Ectodermal cell (in vitro differentiated cells): ENCODE measurements at regions not wholly inside any gene's neighbourhood (a gene's known extent, or its start where the extent isn't known, plus 50 kb on each side); places are given as distances from the start of the nearest gene placed in this dataset.

Experiments used
- H3K27ac ChIP-seq: 2 replicates; pipeline ENCODE4 v1.7.0; 2013; ENCODE audit warnings: mild to moderate bottlenecking, low read depth, low read length; ENCODE audit not compliant: insufficient read depth, poor library complexity, severe bottlenecking
- H3K27me3 ChIP-seq: 2 replicates; pipeline ENCODE4 v1.7.0; 2013; ENCODE audit warnings: mild to moderate bottlenecking, low read length; ENCODE audit not compliant: insufficient read depth, control insufficient read depth, poor library complexity, severe bottlenecking
- H3K36me3 ChIP-seq: one replicate; pipeline ENCODE4 v1.7.0; 2013; ENCODE audit warnings: low read length; ENCODE audit not compliant: control insufficient read depth, insufficient read depth
- H3K4me1 ChIP-seq: one replicate; pipeline ENCODE4 v1.7.0; 2013; ENCODE audit warnings: low read length; ENCODE audit not compliant: control insufficient read depth, insufficient read depth
- H3K4me3 ChIP-seq: 2 replicates; pipeline ENCODE4 v1.7.0; 2013; ENCODE audit warnings: low read depth, low read length, control low read depth; ENCODE audit not compliant: insufficient read depth
- H3K9me3 ChIP-seq: 2 replicates; pipeline ENCODE4 v1.7.0; 2013; ENCODE audit warnings: mild to moderate bottlenecking, low read length, moderate library complexity; ENCODE audit not compliant: control insufficient read depth
- WGBS, 2 experiments: methylation state at CpG; one replicate each; pipeline ENCODE4 v1.1.7; 2013; ENCODE audit warnings: missing lambda C conversion rate in 2 of 2; 5-methylcytosine and 5-hydroxymethylcytosine counted together

GRCh38 chr4:188818300-188818699, 679.1 kb downstream of the TRIML1 start:
- Histone ChIP-seq H3K4me3 (no peak overlapping the region), H3K27me3 (no peaks in the 10 kb centered on the region), H3K36me3 (no peaks in the 10 kb centered on the region), H3K4me1 (no peaks in the 10 kb centered on the region), H3K27ac (no peak overlapping the region), H3K9me3 (no peaks in the 10 kb centered on the region)
- WGBS, 2 experiments: 94 to 98% methylated on average over 6 of the region's 6 CpGs

GRCh38 chr4:188819233-188819632, 680.0 kb downstream of the TRIML1 start:
- WGBS, 2 experiments: 93 to 96% methylated on average over 1 of the region's 2 CpGs
- no peaks in the 10 kb centered on the region for H3K27me3 ChIP-seq
- H3K4me3 ChIP-seq: no peak overlapping the region
- H3K4me1 ChIP-seq: no peaks in the 10 kb centered on the region
- no peaks in the 10 kb centered on the region for H3K9me3 ChIP-seq
- H3K36me3 ChIP-seq: no peaks in the 10 kb centered on the region
- H3K27ac ChIP-seq: no peak overlapping the region

GRCh38 chr4:188821500-188821899, 682.3 kb downstream of the TRIML1 start:
- H3K9me3 ChIP-seq: no peaks in the 10 kb centered on the region
- no peaks in the 10 kb centered on the region for H3K36me3 ChIP-seq
- no peaks in the 10 kb centered on the region for H3K4me1 ChIP-seq
- H3K4me3 ChIP-seq: no peak overlapping the region
- H3K27me3 ChIP-seq: no peaks in the 10 kb centered on the region
- WGBS, 2 experiments: 93 to 95% methylated on average over 8 of the region's 8 CpGs
- no peak overlapping the region for H3K27ac ChIP-seq

GRCh38 chr4:188822698-188823097, 683.5 kb downstream of the TRIML1 start:
- Histone ChIP-seq H3K4me1 (no peaks in the 10 kb centered on the region), H3K4me3 (no peak overlapping the region), H3K9me3 (no peaks in the 10 kb centered on the region), H3K36me3 (no peaks in the 10 kb centered on the region), H3K27ac (no peak overlapping the region), H3K27me3 (no peaks in the 10 kb centered on the region)
- WGBS, 2 experiments: 68 to 83% methylated on average over 2 of the region's 2 CpGs

- no peaks in the 10 kb centered on the region for H3K27me3 ChIP-seq
- WGBS, 2 experiments: 92 to 96% methylated on average over 17 of the region's 17 CpGs
Observed at GRCh38 chr4:188824553-188824952, 685.3 kb downstream of the TRIML1 start.

GRCh38 chr4:188826393-188826792, 687.2 kb downstream of the TRIML1 start:
- no peaks in the 10 kb centered on the region for H3K36me3 ChIP-seq
- H3K27ac ChIP-seq: no peak overlapping the region
- no peaks in the 10 kb centered on the region for H3K4me1 ChIP-seq
- no peaks in the 10 kb centered on the region for H3K9me3 ChIP-seq
- no peaks in the 10 kb centered on the region for H3K27me3 ChIP-seq
- H3K4me3 ChIP-seq: no peak overlapping the region

More at GRCh38 chr4:188824553-188824952, 685.3 kb downstream of the TRIML1 start:
- H3K36me3 ChIP-seq: no peaks in the 10 kb centered on the region
- H3K27ac ChIP-seq: no peak overlapping the region
- H3K4me3 ChIP-seq: no peak overlapping the region
- H3K4me1 ChIP-seq: no peaks in the 10 kb centered on the region
- no peaks in the 10 kb centered on the region for H3K9me3 ChIP-seq

GRCh38 chr4:188839704-188840103, 700.5 kb downstream of the TRIML1 start:
- Histone ChIP-seq H3K4me1 (no peaks in the 10 kb centered on the region), H3K36me3 (no peaks in the 10 kb centered on the region), H3K9me3 (no peaks in the 10 kb centered on the region), H3K4me3 (no peak overlapping the region), H3K27me3 (no peaks in the 10 kb centered on the region), H3K27ac (no peak overlapping the region)
- WGBS, 2 experiments: 92 to 100% methylated on average over 1 of the region's 1 CpG

GRCh38 chr4:188841523-188841922, 702.3 kb downstream of the TRIML1 start:
- H3K9me3 ChIP-seq: no peaks in the 10 kb centered on the region
- no peaks in the 10 kb centered on the region for H3K27me3 ChIP-seq
- no peaks in the 10 kb centered on the region for H3K4me1 ChIP-seq
- no peaks in the 10 kb centered on the region for H3K36me3 ChIP-seq
- H3K4me3 ChIP-seq: no peak overlapping the region
- WGBS, 2 experiments: 95 to 97% methylated on average over 11 of the region's 11 CpGs
- no peak overlapping the region for H3K27ac ChIP-seq

GRCh38 chr4:188854436-188854835, 715.2 kb downstream of the TRIML1 start:
- peaks cover 4% of the 10 kb centered on the region for H3K9me3 ChIP-seq
- no peak overlapping the region for H3K27ac ChIP-seq
- H3K4me3 ChIP-seq: no peak overlapping the region
- H3K27me3 ChIP-seq: no peaks in the 10 kb centered on the region
- no peaks in the 10 kb centered on the region for H3K36me3 ChIP-seq
- 100% methylated on average over 1 of the region's 1 CpG for WGBS, 2 experiments
- no peaks in the 10 kb centered on the region for H3K4me1 ChIP-seq

- Histone ChIP-seq H3K27me3 (no peaks in the 10 kb centered on the region), H3K4me1 (no peaks in the 10 kb centered on the region), H3K36me3 (no peaks in the 10 kb centered on the region), H3K9me3 (no peaks in the 10 kb centered on the region), H3K4me3 (no peak overlapping the region), H3K27ac (no peak overlapping the region)
- WGBS, 2 experiments: no CpG with 5 or more reads among the region's 1 CpG
Observed at GRCh38 chr4:188858696-188859095, 719.5 kb downstream of the TRIML1 start.

- H3K4me1 ChIP-seq: no peaks in the 10 kb centered on the region
- no peak overlapping the region for H3K4me3 ChIP-seq
- H3K27me3 ChIP-seq: no peaks in the 10 kb centered on the region
- no peak overlapping the region for H3K27ac ChIP-seq
- no peaks in the 10 kb centered on the region for H3K9me3 ChIP-seq
- no peaks in the 10 kb centered on the region for H3K36me3 ChIP-seq
- WGBS, 2 experiments: 92 to 94% methylated on average over 7 to 9 of the region's 10 CpGs
Observed at GRCh38 chr4:188864741-188865140, 725.5 kb downstream of the TRIML1 start.
